ENCODE measurements at regions not wholly inside any gene's neighbourhood (a gene's known extent, or its start where the extent isn't known, plus 50 kb on each side); places are given as distances from the start of the nearest gene placed in this dataset.

GRCh38 chr2:71839826-71840225 lies 307.8 kb downstream of the CYP26B1 start:
- no peak for DNase-seq (ENCODE audit: low read depth)

GRCh38 chr2:71834796-71835195 lies 312.9 kb downstream of the CYP26B1 start:
- DNase-seq (ENCODE audit: low read depth): no peak

GRCh38 chr2:71833855-71834560 lies 313.7 kb downstream of the CYP26B1 start:
- DNase-seq (ENCODE audit: low read depth): no peak

- DNase-seq (ENCODE audit: low read depth): no peak
Measured at GRCh38 chr2:71833272-71833671, 314.4 kb downstream of the CYP26B1 start.

- no peak for DNase-seq (ENCODE audit: low read depth)
Measured at GRCh38 chr2:71832844-71833243, 314.8 kb downstream of the CYP26B1 start.

GRCh38 chr2:71832388-71832787 lies 315.3 kb downstream of the CYP26B1 start:
- no peak for DNase-seq (ENCODE audit: low read depth)

GRCh38 chr2:71831193-71831577 lies 316.5 kb downstream of the CYP26B1 start:
- DNase-seq (ENCODE audit: low read depth): peak; percentile 64

GRCh38 chr2:71830497-71831192 lies 317.0 kb downstream of the CYP26B1 start:
- DNase-seq (ENCODE audit: low read depth): peak; percentile 34

GRCh38 chr2:71829008-71829407 lies 318.7 kb downstream of the CYP26B1 start:
- DNase-seq (ENCODE audit: low read depth): no peak

- no peak for DNase-seq (ENCODE audit: low read depth)
Measured at GRCh38 chr2:71827973-71828372, 319.7 kb downstream of the CYP26B1 start.

- DNase-seq (ENCODE audit: low read depth): no peak
Measured at GRCh38 chr2:71827524-71827901, 320.1 kb downstream of the CYP26B1 start.

- DNase-seq (ENCODE audit: low read depth): no peak
Measured at GRCh38 chr2:71826826-71827523, 320.7 kb downstream of the CYP26B1 start.

- DNase-seq (ENCODE audit: low read depth): no peak
Measured at GRCh38 chr2:71826299-71826698, 321.4 kb downstream of the CYP26B1 start.

- no peak for DNase-seq (ENCODE audit: low read depth)
Measured at GRCh38 chr2:71824436-71824835, 323.2 kb downstream of the CYP26B1 start.

GRCh38 chr2:71823526-71823925 lies 324.1 kb downstream of the CYP26B1 start:
- no peak for DNase-seq (ENCODE audit: low read depth)

- DNase-seq (ENCODE audit: low read depth): no peak
Measured at GRCh38 chr2:71822463-71822862, 325.2 kb downstream of the CYP26B1 start.

GRCh38 chr2:71821856-71822255 lies 325.8 kb downstream of the CYP26B1 start:
- DNase-seq (ENCODE audit: low read depth): no peak

- no peak for DNase-seq (ENCODE audit: low read depth)
Measured at GRCh38 chr2:71816815-71817214, 330.8 kb downstream of the CYP26B1 start.

- no peak for DNase-seq (ENCODE audit: low read depth)
Measured at GRCh38 chr2:71815701-71816474, 331.8 kb downstream of the CYP26B1 start.

GRCh38 chr2:71814885-71815284 lies 332.8 kb downstream of the CYP26B1 start:
- DNase-seq (ENCODE audit: low read depth): no peak

GRCh38 chr2:71813807-71814470 lies 333.7 kb downstream of the CYP26B1 start:
- DNase-seq (ENCODE audit: low read depth): no peak

GRCh38 chr2:71813315-71813714 lies 334.3 kb downstream of the CYP26B1 start:
- no peak for DNase-seq (ENCODE audit: low read depth)
